Neural cell (in vitro differentiated cells): ENCODE measurements at regions not wholly inside any gene's neighbourhood (a gene's known extent, or its start where the extent isn't known, plus 50 kb on each side); places are given as distances from the start of the nearest gene placed in this dataset.

Source experiments
- EZH2 ChIP-seq: fragments of 200-600, 300-800 bp; shearing (Covaris generic), sonication (generic); IDR thresholded peaks from 2 replicates; pipeline ENCODE4 v1.6.1; 2014; ENCODE audit warnings: antibody characterized with exemption, low read length, borderline replicate concordance, mild to moderate bottlenecking; ENCODE audit not compliant: insufficient read depth, poor library complexity, severe bottlenecking
- SMC3 ChIP-seq: fragments of 450-650 bp; conservative IDR thresholded peaks from 2 replicates; pipeline ENCODE4 v1.6.1; 2014; ENCODE audit warnings: antibody characterized with exemption, mild to moderate bottlenecking, moderate library complexity; ENCODE audit not compliant: poor library complexity
- TF ChIP-seq, protein P1 (sequence below): fragments of 450-650 bp; IDR thresholded peaks from 2 replicates; pipeline ENCODE4 v1.5.1; 2014; ENCODE audit warnings: antibody characterized with exemption, mild to moderate bottlenecking, moderate library complexity; ENCODE audit not compliant: poor library complexity, severe bottlenecking

DNA sequence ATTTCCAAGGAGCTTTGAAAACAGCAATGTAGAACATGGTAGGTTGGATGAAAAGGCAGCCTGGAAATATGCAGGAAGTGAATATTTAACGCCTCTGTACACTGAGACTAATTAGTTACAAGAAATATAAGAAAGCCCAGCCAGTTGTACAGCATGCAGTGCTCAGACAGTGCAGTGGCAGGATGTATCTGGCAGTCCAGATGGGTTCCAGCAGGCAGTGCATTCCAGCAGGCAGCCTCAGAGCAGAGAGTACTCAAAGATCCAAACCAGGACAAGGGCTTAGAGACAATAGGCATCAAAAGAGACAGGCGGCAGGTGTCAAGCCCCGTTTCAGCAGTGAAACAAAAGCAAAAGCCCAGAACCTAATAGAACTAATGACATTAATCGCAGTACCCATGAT lies 2776.3 kb downstream of the PCDH9 start:
- TF ChIP-seq, protein P1, sequence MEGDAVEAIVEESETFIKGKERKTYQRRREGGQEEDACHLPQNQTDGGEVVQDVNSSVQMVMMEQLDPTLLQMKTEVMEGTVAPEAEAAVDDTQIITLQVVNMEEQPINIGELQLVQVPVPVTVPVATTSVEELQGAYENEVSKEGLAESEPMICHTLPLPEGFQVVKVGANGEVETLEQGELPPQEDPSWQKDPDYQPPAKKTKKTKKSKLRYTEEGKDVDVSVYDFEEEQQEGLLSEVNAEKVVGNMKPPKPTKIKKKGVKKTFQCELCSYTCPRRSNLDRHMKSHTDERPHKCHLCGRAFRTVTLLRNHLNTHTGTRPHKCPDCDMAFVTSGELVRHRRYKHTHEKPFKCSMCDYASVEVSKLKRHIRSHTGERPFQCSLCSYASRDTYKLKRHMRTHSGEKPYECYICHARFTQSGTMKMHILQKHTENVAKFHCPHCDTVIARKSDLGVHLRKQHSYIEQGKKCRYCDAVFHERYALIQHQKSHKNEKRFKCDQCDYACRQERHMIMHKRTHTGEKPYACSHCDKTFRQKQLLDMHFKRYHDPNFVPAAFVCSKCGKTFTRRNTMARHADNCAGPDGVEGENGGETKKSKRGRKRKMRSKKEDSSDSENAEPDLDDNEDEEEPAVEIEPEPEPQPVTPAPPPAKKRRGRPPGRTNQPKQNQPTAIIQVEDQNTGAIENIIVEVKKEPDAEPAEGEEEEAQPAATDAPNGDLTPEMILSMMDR: no peak
- TF ChIP-seq EZH2 (no peak), SMC3 (no peak)
